Activated T-helper 1 cell treated with anti-CD3 and anti-CD28 coated beads, Interleukin-2, amount 50 U/mL, for 16 hours (primary cell): ENCODE measurements at regions not wholly inside any gene's neighbourhood (a gene's known extent, or its start where the extent isn't known, plus 50 kb on each side); places are given as distances from the start of the nearest gene placed in this dataset.

ENCODE experiments used
- DNase-seq, 2 donors: peaks; one replicate each; pipeline ENCODE4 v3.0.0-alpha.2; 2020; ENCODE audit warnings: low read depth in 1 of 2, low spot score in 1 of 2

DNA sequence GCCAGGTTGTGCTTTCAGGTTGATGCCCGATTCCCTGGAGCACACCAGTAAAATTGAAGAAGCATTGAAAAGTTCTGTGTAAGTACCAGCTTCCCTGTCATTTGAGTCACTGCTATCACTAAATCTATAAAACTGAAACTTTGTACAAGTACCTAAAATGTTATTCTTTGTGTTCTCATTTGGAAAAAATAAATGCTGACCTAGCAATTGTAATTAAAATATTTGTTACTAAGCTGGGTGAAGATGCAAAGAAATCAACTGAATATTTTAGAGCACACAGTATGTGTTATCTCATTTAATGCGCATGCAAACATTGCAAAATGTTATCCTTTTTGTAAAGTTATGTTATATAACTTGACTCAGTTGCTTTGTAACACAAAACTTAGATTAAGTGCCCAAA is 733.7 kb downstream of the TBL1XR1 start:
- DNase-seq: no peak

DNA sequence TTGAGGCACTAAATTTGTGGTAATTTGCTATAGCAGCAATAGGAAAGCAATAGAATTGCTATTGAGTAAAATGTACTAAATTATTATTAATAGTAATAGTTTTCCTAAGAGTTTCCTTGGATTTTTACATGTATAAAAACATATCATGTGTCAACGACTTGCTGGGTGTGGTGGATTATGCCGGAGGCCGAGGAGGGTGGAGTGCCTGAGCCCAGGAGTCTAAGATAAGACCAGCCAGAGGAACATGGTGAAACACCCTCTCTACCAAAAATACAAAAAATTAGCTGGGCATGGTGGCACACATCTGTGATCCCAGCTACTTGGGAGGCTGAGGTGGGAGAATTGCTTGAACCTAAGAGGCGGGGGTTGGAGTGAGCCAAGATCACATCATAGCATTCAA is 749.9 kb downstream of the TBL1XR1 start:
- no peak for DNase-seq

- no peak for DNase-seq
Measured at GRCh38 chr3:176442326-176442725, 755.0 kb downstream of the TBL1XR1 start.

DNA sequence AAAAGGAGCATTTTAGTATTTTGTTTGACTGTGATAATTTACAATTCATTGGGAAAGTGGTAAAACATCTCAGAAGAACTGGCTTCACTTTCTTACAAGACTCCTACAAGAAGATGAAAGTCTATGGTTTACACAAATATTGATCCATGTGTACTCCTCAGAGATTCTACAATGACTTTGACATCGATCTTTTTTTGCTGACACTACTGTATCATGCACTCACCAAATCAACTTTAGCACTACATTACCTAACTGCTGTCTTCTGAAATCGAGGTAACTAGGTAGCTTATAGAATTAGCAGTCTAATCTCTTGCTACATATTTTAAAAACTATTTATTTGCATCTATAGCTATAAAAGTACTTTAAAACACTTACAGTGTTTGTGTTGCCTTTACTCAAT is 757.6 kb downstream of the TBL1XR1 start:
- DNase-seq: no peak

DNA sequence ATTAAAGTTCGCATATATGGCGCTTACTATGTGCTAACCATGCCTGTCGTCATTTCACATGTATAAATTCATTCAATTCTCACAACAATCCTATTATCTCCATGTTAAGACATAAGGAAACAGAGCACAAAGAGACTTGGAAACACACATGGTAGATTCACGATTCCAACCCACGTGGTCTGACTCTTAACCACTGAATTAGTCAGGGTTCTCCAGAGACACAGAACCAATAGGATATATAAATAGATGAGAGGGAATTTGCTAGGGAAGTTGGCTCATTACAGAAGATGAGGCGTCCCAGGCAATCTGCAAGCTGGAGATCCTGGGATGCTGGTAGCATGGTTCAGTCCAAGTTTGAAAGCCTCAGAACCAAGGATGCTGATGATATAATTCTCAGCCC is 765.3 kb downstream of the TBL1XR1 start:
- no peak for DNase-seq

GRCh38 chr3:176431038-176431418 is 766.3 kb downstream of the TBL1XR1 start:
- no peak for DNase-seq

- no peak for DNase-seq
Measured at GRCh38 chr3:176430244-176431037, 766.8 kb downstream of the TBL1XR1 start.

DNA sequence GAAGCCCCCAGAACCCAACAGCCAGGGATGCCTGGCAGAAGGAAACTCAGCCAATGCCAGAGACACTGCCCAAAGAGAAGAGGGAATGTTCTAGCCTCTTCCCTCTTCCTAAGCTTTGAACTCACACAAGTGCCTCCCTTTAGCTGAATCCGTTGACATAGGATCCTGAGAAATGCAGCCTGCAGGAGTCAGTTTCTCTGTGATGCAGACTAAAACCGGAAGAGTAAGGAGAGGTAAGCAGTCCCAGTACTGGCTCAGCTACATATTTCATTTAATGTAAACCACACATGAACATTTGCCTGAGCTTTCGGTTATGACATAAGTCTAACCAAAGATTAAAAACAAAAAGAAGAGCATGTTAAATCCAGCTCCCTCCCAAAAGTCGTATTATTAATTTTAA is 768.7 kb downstream of the TBL1XR1 start:
- no peak for DNase-seq

GRCh38 chr3:176426371-176426770 is 770.9 kb downstream of the TBL1XR1 start:
- DNase-seq: no peak

- DNase-seq: no peak
Measured at GRCh38 chr3:176416870-176417269, 780.4 kb downstream of the TBL1XR1 start.

- no peak for DNase-seq
Measured at GRCh38 chr3:176415661-176416295, 781.5 kb downstream of the TBL1XR1 start.

GRCh38 chr3:176412771-176413170 is 784.5 kb downstream of the TBL1XR1 start:
- no peak for DNase-seq

DNA sequence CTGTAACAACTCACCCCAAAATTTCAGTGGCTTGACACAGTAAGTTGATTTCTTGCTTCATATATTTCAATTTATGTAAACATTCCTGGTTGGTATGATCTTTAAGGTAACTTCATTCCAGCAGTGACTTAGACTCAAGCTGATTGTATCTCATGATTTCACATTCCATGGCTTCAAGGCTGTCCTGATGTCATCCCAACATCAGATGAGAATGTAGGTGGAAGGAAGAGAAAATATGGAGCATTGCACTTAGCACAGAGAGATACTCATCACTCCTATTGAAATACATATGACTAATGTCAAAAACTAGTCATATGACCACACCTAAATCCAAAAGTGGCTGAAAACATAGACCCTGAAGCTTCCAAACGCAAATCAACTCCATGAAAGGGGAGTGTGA is 793.8 kb downstream of the TBL1XR1 start:
- no peak for DNase-seq

DNA sequence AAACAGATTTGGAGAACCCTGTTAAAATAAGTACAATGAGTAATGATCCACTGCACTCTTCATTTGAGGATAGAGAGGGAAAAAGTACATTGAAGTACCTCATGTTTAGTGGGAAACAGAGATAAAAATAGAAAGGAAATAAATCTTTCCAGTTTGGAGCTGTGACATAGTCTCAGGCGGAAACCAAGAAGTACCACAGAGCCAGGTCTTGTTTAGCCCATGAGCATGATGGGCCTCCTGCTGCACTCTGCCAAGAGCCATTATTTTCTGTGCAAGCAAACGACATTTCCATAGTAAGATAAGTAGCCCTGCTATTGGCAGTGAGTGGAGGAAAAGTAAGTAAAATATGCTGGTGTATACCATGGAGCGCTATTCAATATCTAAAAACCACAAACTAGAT is 796.1 kb downstream of the TBL1XR1 start:
- DNase-seq: no peak

DNA sequence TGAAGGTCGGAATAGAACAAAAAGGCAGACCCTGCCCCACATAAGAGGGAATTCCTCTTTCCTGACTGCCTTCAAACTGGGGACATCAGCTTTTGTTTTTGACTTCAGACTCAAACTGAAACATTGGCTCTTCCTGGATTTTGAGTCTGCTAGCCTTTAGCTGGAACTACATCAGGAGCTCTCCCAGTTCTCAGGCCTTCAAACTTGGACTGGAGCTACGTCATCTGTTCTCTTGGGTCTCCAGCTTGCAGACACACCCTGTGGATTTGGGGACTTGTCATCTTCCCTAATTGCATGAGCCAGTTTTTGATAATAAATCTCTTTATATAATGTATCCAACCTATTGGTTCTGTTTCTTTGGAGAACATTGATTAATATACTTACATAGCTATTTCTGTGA is 798.1 kb downstream of the TBL1XR1 start:
- no peak for DNase-seq

GRCh38 chr3:176395240-176395639 is 802.0 kb downstream of the TBL1XR1 start:
- DNase-seq: no peak

DNA sequence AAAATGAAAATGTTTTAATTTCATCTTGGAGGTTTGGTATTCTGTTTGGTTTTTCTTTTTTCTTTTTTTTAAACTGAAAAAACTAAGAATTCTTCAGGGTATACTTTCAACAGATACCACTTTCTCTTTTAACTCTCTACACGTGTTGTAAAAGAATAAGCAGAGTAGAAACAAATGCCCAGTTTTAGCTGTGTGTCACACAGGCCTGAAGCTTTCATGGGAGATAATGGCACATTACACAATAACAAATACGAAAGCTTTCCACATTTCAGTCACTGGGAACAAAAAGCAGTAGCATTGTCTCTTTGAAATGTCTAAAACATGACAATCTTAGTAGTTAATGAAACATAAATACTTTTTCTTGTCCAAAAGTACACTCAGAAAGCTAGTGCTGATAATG is 818.5 kb downstream of the TBL1XR1 start:
- DNase-seq: no peak

DNA sequence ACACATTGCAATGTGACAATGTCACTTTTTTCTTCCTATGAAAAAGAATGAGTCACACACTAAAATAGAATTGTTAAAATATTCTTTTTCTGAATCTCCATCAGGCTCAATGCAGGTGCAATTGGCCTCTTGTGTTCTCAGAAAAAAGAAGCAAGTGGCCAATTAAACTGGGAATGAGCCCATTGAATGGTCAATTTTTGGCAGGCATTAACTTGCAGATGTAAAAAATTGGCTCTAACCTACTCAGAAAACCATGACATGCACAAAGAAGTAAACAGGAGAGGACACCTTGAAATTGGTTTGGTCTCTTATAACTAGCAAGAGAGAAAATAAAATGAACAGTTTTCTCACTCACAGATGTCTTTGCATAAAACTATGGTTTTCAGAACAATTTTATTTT is 820.8 kb downstream of the TBL1XR1 start:
- DNase-seq: no peak

- no peak for DNase-seq
Measured at GRCh38 chr3:176375519-176375918, 821.8 kb downstream of the TBL1XR1 start.

DNA sequence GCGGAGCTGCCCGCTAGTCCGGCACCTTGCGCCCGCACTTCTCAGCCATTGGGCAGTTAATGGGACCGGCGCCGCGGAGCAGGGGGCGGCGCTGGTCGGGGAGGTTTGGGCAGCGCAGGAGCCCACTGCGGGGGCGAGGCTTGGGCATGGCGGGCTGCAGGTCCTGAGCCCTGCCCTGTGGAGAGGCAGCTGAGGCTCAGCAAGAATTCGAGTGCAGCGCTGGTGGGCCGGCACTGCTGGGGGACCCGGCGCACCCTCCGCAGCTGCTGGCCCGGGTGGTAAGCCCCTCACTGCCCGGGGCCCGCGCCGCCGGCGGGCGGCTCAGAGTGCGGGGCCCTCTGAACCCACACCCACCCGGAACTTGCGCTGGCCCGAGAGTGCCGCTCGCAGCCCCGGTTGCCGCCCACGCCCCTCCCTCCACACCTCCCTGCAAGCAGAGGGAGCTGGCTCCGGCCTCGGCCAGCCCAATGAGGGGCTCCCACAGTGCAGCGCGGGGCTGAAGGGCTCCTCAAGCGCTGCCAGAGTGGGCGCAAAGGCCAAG is 835.0 kb downstream of the TBL1XR1 start:
- no peak for DNase-seq

DNA sequence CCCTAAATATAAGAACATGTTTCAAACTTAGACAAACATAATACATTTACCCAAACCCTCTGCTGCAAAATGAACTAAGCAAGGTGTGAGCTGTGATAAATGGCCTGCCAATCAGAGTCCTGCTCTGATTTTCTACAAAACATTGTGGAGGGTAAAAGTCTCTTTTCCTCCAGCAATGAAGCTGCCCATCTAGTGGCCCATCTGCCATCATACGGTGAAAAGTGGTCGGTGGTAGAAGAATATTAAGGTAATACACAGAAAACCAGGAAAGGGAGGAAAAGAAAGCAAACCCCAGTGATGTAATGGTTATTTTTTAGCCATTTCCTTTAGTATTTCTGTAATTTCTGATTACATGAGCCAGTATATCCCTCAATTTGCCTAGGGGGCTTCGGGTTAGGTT is 838.1 kb downstream of the TBL1XR1 start:
- DNase-seq: no peak

DNA sequence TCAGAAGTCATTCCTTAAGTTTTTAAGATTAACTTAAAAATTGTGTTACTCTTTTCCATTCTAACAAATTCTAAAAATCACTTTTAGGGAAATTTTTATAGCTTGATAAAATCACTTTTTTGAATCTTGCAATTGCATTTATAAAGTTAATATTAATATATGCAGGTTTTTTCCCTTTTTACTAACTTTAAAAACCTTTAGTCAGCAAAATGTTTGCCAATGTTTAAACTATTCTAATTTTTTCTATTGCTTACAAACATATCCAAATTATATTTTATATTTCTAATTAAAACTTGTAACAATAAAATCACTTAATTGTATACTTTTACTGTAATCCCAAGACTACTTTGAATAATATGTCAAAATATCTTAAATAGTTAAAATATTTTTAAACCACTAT is 839.4 kb downstream of the TBL1XR1 start:
- no peak for DNase-seq

- no peak for DNase-seq
Measured at GRCh38 chr3:176354843-176355242, 842.4 kb downstream of the TBL1XR1 start.
